B cell (primary cell): ENCODE measurements at regions not wholly inside any gene's neighbourhood (a gene's known extent, or its start where the extent isn't known, plus 50 kb on each side); places are given as distances from the start of the nearest gene placed in this dataset.

Experiments used
- ATAC-seq: fragments of 200-7000 bp; cut with Tn5 transposase; one replicate; pipeline ENCODE4 v1.10.0; 2021; ENCODE audit warnings: low read depth, mild to moderate bottlenecking, moderate number of reproducible peaks, moderate library complexity
- CTCF ChIA-PET: fragments of 350-600 bp; sonication (Branson Sonifier 250); formaldehyde crosslinking; loops from one replicate; lab custom pipeline; 2021; ENCODE audit warnings: antibody characterized with exemption, inconsistent platforms; lab: Charles Lee
- POLR2A ChIA-PET: fragments of 350-600 bp; sonication (Branson Sonifier 250); formaldehyde crosslinking; loops from one replicate; lab custom pipeline; 2021; ENCODE audit warnings: antibody characterized with exemption; lab: Charles Lee
- DNase-seq: peaks from one replicate; pipeline ENCODE4 v3.0.0; 2013
- H2AFZ ChIP-seq: 2 replicates; pipeline ENCODE4 v1.6.1; 2012; ENCODE audit warnings: mild to moderate bottlenecking, low read depth, low read length; ENCODE audit not compliant: insufficient read depth, poor library complexity, severe bottlenecking
- H3K27ac ChIP-seq, 2 donors: 1 replicate in 1 of 2; 2 replicates in 1 of 2; pipeline ENCODE4 v1.5.1; 2012 to 2013; ENCODE audit warnings: low read length in 2 of 2, mild to moderate bottlenecking in 2 of 2, moderate library complexity in 1 of 2
- H3K27me3 ChIP-seq, 4 experiments: fragments of 200-600 bp in 1 of 4; sonication (generic) in 1 of 4; replicated peaks in 1 of 4; 1 replicate in 2 of 4; 2 replicates in 2 of 4; pipeline versions ENCODE4 v1.6.1 to v1.7.0; 2013 to 2016; ENCODE audit warnings: low read length in 3 of 4, mild to moderate bottlenecking in 2 of 4, mixed read lengths in 1 of 4, moderate library complexity in 1 of 4; ENCODE audit not compliant: insufficient read depth in 4 of 4, control insufficient read depth in 3 of 4; ENCODE audit errors: control extremely low read depth in 1 of 4
- H3K36me3 ChIP-seq, 2 experiments: replicated peaks in 1 of 2; 1 replicate in 1 of 2; 2 replicates in 1 of 2; pipeline versions ENCODE4 v1.6.1 to v1.7.1; 2013; ENCODE audit warnings: low read length in 1 of 2; ENCODE audit not compliant: insufficient read depth in 2 of 2, control insufficient read depth in 1 of 2; ENCODE audit errors: control extremely low read depth in 1 of 2, extremely low read depth in 1 of 2
- H3K4me1 ChIP-seq, 2 donors: fragments of 200-600 bp in 1 of 2; sonication (generic) in 1 of 2; 1 replicate in 1 of 2; 2 replicates in 1 of 2; pipeline versions ENCODE4 v1.5.1 to v1.6.1; 2013 to 2017; ENCODE audit warnings: low read length in 2 of 2; ENCODE audit not compliant: control insufficient read depth in 2 of 2, insufficient read depth in 2 of 2
- H3K4me2 ChIP-seq: replicated peaks from 2 replicates; pipeline ENCODE3; 2012; ENCODE audit warnings: mild to moderate bottlenecking, low read depth, low read length; ENCODE audit not compliant: poor library complexity, severe bottlenecking
- H3K4me3 ChIP-seq, 5 experiments: fragments of 200-600 bp in 1 of 5; sonication (generic) in 1 of 5; 1 replicate in 3 of 5; 2 replicates in 2 of 5; pipeline versions ENCODE4 v1.5.1 to v1.7.0; 2011 to 2016; ENCODE audit warnings: low read length in 4 of 5, mild to moderate bottlenecking in 4 of 5, low read depth in 2 of 5, control low read depth in 1 of 5, moderate library complexity in 1 of 5; ENCODE audit not compliant: insufficient read depth in 1 of 5; ENCODE audit errors: control extremely low read depth in 1 of 5, extremely low read depth in 1 of 5
- H3K79me2 ChIP-seq: fragments of 200-600 bp; sonication (generic); one replicate; pipeline ENCODE4 v1.6.0; 2016; ENCODE audit warnings: low read length; ENCODE audit not compliant: control insufficient read depth, insufficient read depth
- H3K9ac ChIP-seq: fragments of 200-600 bp; sonication (generic); 2 replicates; pipeline ENCODE4 v1.6.1; 2017; ENCODE audit warnings: mild to moderate bottlenecking, low read length, moderate library complexity
- H3K9me3 ChIP-seq, 3 donors: one replicate each; pipeline versions ENCODE4 v1.6.1 to v1.7.1; 2013; ENCODE audit warnings: low read length in 2 of 3; ENCODE audit not compliant: control insufficient read depth in 2 of 3, insufficient read depth in 1 of 3; ENCODE audit errors: control extremely low read depth in 1 of 3
- H4K20me1 ChIP-seq: 2 replicates; pipeline ENCODE4 v1.6.0; 2012; ENCODE audit warnings: mild to moderate bottlenecking, low read length; ENCODE audit not compliant: insufficient read depth, control insufficient read depth, poor library complexity, severe bottlenecking
- H3K27ac Mint-ChIP-seq: one replicate; pipeline ENCODE4 v1.8.0; 2021; ENCODE audit warnings: mixed read lengths
- H3K27me3 Mint-ChIP-seq: one replicate; pipeline ENCODE4 v1.8.0; 2021; ENCODE audit warnings: mixed read lengths
- H3K4me1 Mint-ChIP-seq: one replicate; pipeline ENCODE4 v1.8.0; 2021; ENCODE audit warnings: mixed read lengths
- H3K4me3 Mint-ChIP-seq: one replicate; pipeline ENCODE4 v1.8.0; 2021; ENCODE audit warnings: mixed read lengths
- H3K9me3 Mint-ChIP-seq: one replicate; pipeline ENCODE4 v1.8.0; 2022; ENCODE audit warnings: mixed read lengths; ENCODE audit not compliant: insufficient read depth
- CTCF ChIP-seq: fragments of 200-600 bp; IDR thresholded peaks from one replicate; pipeline ENCODE4 v1.8.0; 2022; ENCODE audit warnings: antibody characterized with exemption, mild to moderate bottlenecking
- EZH2 ChIP-seq: IDR thresholded peaks from 2 replicates; pipeline ENCODE4 v1.6.1; 2012; ENCODE audit warnings: borderline replicate concordance, low read depth, mild to moderate bottlenecking, moderate library complexity, low read length; ENCODE audit not compliant: insufficient read depth, poor library complexity, severe bottlenecking
- WGBS: methylation state at CpG from one replicate; pipeline ENCODE4 v1.1.5; 2013; ENCODE audit warnings: missing lambda C conversion rate; ENCODE audit not compliant: insufficient coverage; 5-methylcytosine and 5-hydroxymethylcytosine counted together
- intact Hi-C: fragments of 100-400 bp; cut with micrococcal nuclease; formaldehyde crosslinking; loops from one replicate; pipeline ENCODE4 v1.10.0; 2022

GRCh38 chr12:34207858-34208257 is 185.6 kb downstream of the ALG10 start:
- H3K27ac ChIP-seq = no peak overlapping the region
- ATAC-seq (no peak), DNase-seq (no peak)
- peaks cover 6 to 22% of the 10 kb centered on the region in 2 donors for H3K4me1 ChIP-seq
- no peaks in the 10 kb centered on the region for H3K27me3 ChIP-seq
- H3K36me3 ChIP-seq = no peaks in the 10 kb centered on the region
- no peak overlapping the region for H3K4me2 ChIP-seq
- TF ChIP-seq CTCF (no peak), EZH2 (no peak)
- 94% methylated on average over 8 of the region's 11 CpGs for WGBS
- H3K79me2 ChIP-seq = no peaks in the 10 kb centered on the region
- no peaks in the 10 kb centered on the region for H3K27me3 Mint-ChIP-seq
- H3K27ac Mint-ChIP-seq = no peak overlapping the region
- no peak overlapping the region for H3K4me3 Mint-ChIP-seq
- POLR2A ChIA-PET = no interaction called here
- H3K9ac ChIP-seq = no peak overlapping the region
- H2AFZ ChIP-seq = no peak overlapping the region
- H4K20me1 ChIP-seq = no peaks in the 10 kb centered on the region
- intact Hi-C loops = no loop called here
- CTCF ChIA-PET = interaction anchor here (1.7 kb wide), 1 partner anchor 85 kb away, joined by 6 read pairs; no protein-coding TSS in a partner anchor
- no peaks in the 10 kb centered on the region for H3K9me3 Mint-ChIP-seq
- peaks cover 27% of the 10 kb centered on the region for H3K4me1 Mint-ChIP-seq
- H3K9me3 ChIP-seq = peaks cover 0 to 45% (median 0%) of the 10 kb centered on the region in 3 donors
- H3K4me3 ChIP-seq = no peak overlapping the region

- Histone ChIP-seq H3K79me2 (no peaks in the 10 kb centered on the region), H3K9me3 (peaks cover 0 to 45% (median 0%) of the 10 kb centered on the region in 3 donors), H3K4me2 (no peak overlapping the region), H4K20me1 (no peaks in the 10 kb centered on the region), H2AFZ (no peak overlapping the region), H3K9ac (no peak overlapping the region), H3K4me1 (peaks cover 6 to 22% of the 10 kb centered on the region in 2 donors), H3K4me3 (no peak overlapping the region), H3K27me3 (no peaks in the 10 kb centered on the region), H3K27ac (no peak overlapping the region), H3K36me3 (no peaks in the 10 kb centered on the region)
- CTCF ChIA-PET = no interaction called here
- peaks cover 24% of the 10 kb centered on the region for H3K4me1 Mint-ChIP-seq
- ATAC-seq (no peak), DNase-seq (no peak)
- no peaks in the 10 kb centered on the region for H3K27me3 Mint-ChIP-seq
- intact Hi-C loops = no loop called here
- no peaks in the 10 kb centered on the region for H3K9me3 Mint-ChIP-seq
- 87% methylated on average over 40 of the region's 41 CpGs for WGBS
- POLR2A ChIA-PET = no interaction called here
- no peak overlapping the region for H3K4me3 Mint-ChIP-seq
- H3K27ac Mint-ChIP-seq = no peak overlapping the region
- TF ChIP-seq CTCF (no peak), EZH2 (no peak)
These were observed 186.3 kb downstream of the ALG10 start for GRCh38 chr12:34208331-34209258.
